AG09319 (cell line): ENCODE measurements at regions not wholly inside any gene's neighbourhood (a gene's known extent, or its start where the extent isn't known, plus 50 kb on each side); places are given as distances from the start of the nearest gene placed in this dataset.

Source experiments
- DNase-seq: peaks from one replicate; pipeline ENCODE4 v3.0.0-alpha.2; 2010; ENCODE audit warnings: low read depth; ENCODE audit errors: extremely low read depth
- CTCF ChIP-seq: IDR thresholded peaks from 2 replicates; pipeline ENCODE4 v1.5.1; 2011; ENCODE audit warnings: low read depth, mild to moderate bottlenecking, inconsistent platforms, low read length, moderate library complexity

DNA sequence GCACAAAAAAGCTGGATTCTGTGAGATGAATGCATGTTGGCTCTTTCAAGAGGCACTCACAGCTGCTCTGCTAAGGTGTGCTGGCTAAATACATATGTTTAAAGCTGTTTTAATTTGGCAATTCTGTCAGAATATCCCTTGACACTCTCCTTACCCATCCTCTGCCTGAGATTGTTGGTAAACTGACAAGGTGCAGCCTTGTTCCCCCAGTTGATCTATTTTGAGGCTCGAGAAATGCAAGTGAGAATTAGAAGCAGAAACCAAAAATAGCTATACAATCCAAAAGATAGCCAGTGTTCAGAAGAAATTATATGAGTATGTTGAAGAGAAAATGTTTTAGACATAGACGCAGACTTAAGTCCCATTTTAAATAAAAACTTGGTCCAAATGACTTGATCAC, 971.7 kb upstream of the GYPC start:
- TF ChIP-seq CTCF: no peak

DNA sequence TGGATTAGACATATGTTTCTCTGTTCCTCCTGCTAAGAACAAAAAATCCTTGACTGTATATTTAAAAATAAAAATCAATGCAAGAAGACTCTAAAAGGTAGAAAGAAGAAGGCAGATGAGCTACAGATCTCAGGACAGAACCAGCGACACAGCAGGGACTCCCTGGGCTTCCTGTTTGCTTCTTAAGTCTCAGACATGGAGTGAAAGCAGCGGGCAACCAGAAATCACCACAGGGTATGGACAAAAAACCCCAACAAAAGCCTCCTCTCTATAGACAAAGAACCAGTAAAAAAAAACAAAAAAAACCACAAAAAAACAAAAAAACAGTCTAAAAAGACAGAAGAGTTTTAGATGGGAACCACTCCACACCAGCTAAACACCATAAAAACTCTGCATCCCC, 971.0 kb upstream of the GYPC start:
- TF ChIP-seq CTCF: no peak
- DNase-seq: no peak

More for the DNA sequence above, 971.7 kb upstream of the GYPC start:
- no peak for DNase-seq

GRCh38 chr2:125696560-125696959, 959.4 kb upstream of the GYPC start:
- no peak for DNase-seq
- TF ChIP-seq CTCF: no peak

DNA sequence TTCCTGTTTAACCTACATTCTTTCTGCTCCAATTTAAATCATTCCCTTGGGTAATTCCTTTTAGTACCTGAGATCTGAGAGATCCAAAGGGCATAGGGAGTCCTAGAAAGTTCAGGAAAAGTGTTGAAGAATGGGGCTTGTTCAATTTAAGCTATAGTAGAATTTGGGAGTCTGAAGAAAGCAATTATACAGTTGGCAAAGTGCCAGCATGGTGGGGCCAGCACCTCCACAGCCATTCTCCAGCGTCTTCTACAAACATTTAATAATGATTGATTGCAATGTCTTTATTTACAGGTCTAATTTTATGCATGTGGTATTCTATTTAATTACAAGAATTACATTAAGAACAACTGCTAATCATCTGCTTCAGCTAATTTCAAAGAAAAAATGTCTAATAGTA, 957.7 kb upstream of the GYPC start:
- no peak for TF ChIP-seq CTCF
- DNase-seq: no peak

DNA sequence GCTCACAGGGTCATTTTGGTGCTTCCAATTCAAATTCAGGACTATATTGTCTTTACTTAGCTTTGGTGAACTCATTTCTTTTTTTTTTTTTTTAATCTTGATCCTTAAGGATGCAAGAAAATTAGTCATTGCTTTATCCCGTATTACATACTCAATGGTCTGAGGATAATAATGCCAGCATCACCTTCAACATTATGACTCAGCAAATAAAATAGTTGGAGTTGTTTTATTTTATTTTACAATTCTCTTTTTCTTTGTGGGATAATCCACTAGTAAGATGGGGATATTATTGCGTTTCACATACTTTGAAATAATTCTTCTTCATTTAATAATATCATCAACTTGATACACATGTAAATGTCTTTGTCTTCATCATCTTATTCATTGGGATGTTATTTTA, 954.9 kb upstream of the GYPC start:
- no peak for TF ChIP-seq CTCF

GRCh38 chr2:125707611-125708010, 948.3 kb upstream of the GYPC start:
- DNase-seq: no peak
- no peak for TF ChIP-seq CTCF

More for the DNA sequence above, 954.9 kb upstream of the GYPC start:
- DNase-seq: no peak

- TF ChIP-seq CTCF: no peak
- no peak for DNase-seq
Observed at GRCh38 chr2:125710561-125710960, 945.4 kb upstream of the GYPC start.

DNA sequence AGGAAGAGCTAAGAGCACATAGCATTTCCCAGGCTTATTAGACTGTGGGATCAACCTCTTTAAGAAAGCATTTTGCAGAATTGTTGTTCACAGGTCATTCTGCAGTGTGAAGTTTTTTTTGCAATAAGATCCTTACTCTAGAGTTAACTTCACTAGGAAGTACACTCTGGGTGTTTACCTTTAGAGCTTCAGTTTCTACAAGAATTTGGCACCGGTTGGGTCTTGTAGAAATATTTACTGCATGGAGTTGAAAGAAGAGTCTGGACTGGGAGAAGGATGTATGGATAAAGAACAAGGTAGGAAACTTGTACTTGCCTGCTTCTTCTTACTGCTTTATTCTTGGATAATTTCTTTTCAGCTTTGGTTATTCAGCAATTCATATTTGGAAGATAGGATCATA, 944.9 kb upstream of the GYPC start:
- no peak for DNase-seq
- no peak for TF ChIP-seq CTCF
